Natural killer cell (primary cell): ENCODE measurements at regions not wholly inside any gene's neighbourhood (a gene's known extent, or its start where the extent isn't known, plus 50 kb on each side); places are given as distances from the start of the nearest gene placed in this dataset.

Source experiments
- ATAC-seq, 3 donors: fragments of 150-1000 bp in 2 of 3; fragments of 200-7000 bp in 1 of 3; cut with Tn5 transposase; 1 replicate in 1 of 3; 2 replicates in 2 of 3; pipeline ENCODE4 v1.10.0; 2021; ENCODE audit warnings: mild to moderate bottlenecking in 2 of 3, moderate library complexity in 2 of 3
- DNase-seq, 2 donors: peaks; one replicate each; pipeline versions ENCODE4 v3.0.0 to v3.0.0-alpha.2; 2013 to 2021; ENCODE audit warnings: mixed read lengths in 1 of 2
- H3K27ac ChIP-seq: one replicate; pipeline ENCODE4 v1.5.1; 2013; ENCODE audit warnings: mild to moderate bottlenecking, low read length
- H3K27me3 ChIP-seq: one replicate; pipeline ENCODE4 v1.6.1; 2013; ENCODE audit warnings: low read length; ENCODE audit not compliant: control insufficient read depth, insufficient read depth
- H3K36me3 ChIP-seq: one replicate; pipeline ENCODE4 v1.6.1; 2013; ENCODE audit warnings: low read length; ENCODE audit not compliant: control insufficient read depth, insufficient read depth
- H3K4me1 ChIP-seq: one replicate; pipeline ENCODE4 v1.6.1; 2013; ENCODE audit warnings: low read length; ENCODE audit not compliant: control insufficient read depth, insufficient read depth
- H3K4me3 ChIP-seq: one replicate; pipeline ENCODE4 v1.5.1; 2013; ENCODE audit warnings: low read length
- H3K9me3 ChIP-seq: one replicate; pipeline ENCODE4 v1.6.1; 2013; ENCODE audit warnings: low read length; ENCODE audit not compliant: control insufficient read depth, insufficient read depth
- H3K27ac Mint-ChIP-seq, 2 donors: one replicate each; pipeline ENCODE4 v1.8.0; 2022; ENCODE audit warnings: mild to moderate bottlenecking in 2 of 2, mixed read lengths in 2 of 2, moderate library complexity in 1 of 2
- H3K27me3 Mint-ChIP-seq, 2 donors: one replicate each; pipeline ENCODE4 v1.8.0; 2022; ENCODE audit warnings: low read depth in 2 of 2, mixed read lengths in 2 of 2
- H3K36me3 Mint-ChIP-seq: one replicate; pipeline ENCODE4 v1.8.0; 2022; ENCODE audit warnings: mixed read lengths
- H3K4me1 Mint-ChIP-seq, 2 donors: one replicate each; pipeline ENCODE4 v1.8.0; 2022; ENCODE audit warnings: mixed read lengths in 2 of 2
- H3K4me3 Mint-ChIP-seq: one replicate; pipeline ENCODE4 v1.8.0; 2022; ENCODE audit warnings: mild to moderate bottlenecking, moderate library complexity, mixed read lengths
- H3K9me3 Mint-ChIP-seq, 2 donors: one replicate each; pipeline ENCODE4 v1.8.0; 2022; ENCODE audit warnings: mixed read lengths in 2 of 2
- WGBS: methylation state at CpG from one replicate; pipeline ENCODE4 v1.1.7; 2013; ENCODE audit warnings: missing lambda C conversion rate; ENCODE audit not compliant: insufficient coverage; 5-methylcytosine and 5-hydroxymethylcytosine counted together
- intact Hi-C: fragments of 100-400 bp; cut with micrococcal nuclease; formaldehyde crosslinking; loops from one replicate; pipeline ENCODE4 v1.14.2; 2022
- TF ChIP-seq, protein P1 (sequence below): fragments of 200-600 bp; IDR thresholded peaks from one replicate; pipeline ENCODE4 v1.8.0; 2022; ENCODE audit warnings: antibody characterized with exemption

DNA sequence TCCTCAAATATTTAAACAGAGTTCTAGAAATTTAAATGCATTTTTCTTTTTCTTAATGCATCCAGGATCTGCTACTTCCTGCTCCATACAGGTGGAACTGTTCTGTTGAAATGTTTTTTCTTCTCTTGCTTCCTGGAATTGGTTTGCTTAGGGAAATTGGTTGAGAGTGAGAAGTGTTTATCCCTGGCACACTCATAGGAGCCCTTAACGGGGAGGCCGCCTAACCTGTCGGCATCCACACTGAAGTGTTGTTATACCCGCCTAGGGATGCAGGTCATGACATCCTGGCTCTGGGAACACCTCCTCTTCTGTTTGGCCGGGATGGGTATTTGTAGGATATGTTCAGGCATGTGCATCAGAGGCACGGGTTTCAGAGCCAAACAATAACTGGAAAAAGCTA, 239.7 kb downstream of the GADD45G start:
- Mint-ChIP-seq H3K27me3 (peaks cover 0 to 11% of the 10 kb centered on the region in 2 donors), H3K27ac (no peak overlapping the region), H3K9me3 (no peaks in the 10 kb centered on the region), H3K4me3 (no peak overlapping the region), H3K4me1 (no peaks in the 10 kb centered on the region), H3K36me3 (no peaks in the 10 kb centered on the region)
- H3K27me3 ChIP-seq = no peaks in the 10 kb centered on the region
- intact Hi-C loops = no loop called here
- 93% methylated on average over 5 of the region's 6 CpGs for WGBS
- H3K36me3 ChIP-seq = no peaks in the 10 kb centered on the region
- TF ChIP-seq, protein P1, sequence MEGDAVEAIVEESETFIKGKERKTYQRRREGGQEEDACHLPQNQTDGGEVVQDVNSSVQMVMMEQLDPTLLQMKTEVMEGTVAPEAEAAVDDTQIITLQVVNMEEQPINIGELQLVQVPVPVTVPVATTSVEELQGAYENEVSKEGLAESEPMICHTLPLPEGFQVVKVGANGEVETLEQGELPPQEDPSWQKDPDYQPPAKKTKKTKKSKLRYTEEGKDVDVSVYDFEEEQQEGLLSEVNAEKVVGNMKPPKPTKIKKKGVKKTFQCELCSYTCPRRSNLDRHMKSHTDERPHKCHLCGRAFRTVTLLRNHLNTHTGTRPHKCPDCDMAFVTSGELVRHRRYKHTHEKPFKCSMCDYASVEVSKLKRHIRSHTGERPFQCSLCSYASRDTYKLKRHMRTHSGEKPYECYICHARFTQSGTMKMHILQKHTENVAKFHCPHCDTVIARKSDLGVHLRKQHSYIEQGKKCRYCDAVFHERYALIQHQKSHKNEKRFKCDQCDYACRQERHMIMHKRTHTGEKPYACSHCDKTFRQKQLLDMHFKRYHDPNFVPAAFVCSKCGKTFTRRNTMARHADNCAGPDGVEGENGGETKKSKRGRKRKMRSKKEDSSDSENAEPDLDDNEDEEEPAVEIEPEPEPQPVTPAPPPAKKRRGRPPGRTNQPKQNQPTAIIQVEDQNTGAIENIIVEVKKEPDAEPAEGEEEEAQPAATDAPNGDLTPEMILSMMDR = no peak
- DNase-seq (no peak), ATAC-seq (no peak)
- H3K9me3 ChIP-seq = no peaks in the 10 kb centered on the region
- no peaks in the 10 kb centered on the region for H3K4me1 ChIP-seq
- H3K4me3 ChIP-seq = no peak overlapping the region
- no peak overlapping the region for H3K27ac ChIP-seq

DNA sequence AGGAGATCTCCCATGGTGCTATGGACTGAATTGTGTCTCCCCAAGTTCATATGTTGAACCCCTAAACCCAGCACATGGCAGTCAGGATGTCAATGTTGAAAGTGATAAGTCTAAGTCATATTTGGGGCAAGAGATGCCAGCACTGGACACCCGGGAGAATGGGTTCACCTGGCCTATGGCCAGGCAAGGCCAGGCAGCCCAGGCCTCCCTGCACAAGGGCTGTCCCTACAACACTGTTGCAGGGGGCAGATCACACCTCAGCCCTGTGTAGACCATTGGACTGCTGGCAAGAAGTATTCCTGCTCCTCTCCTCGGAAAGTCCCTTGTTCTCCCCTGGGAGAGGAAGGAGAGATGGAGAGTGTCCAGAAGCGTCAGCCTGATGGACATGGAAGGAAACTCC, 240.5 kb downstream of the GADD45G start:
- Mint-ChIP-seq H3K27ac (no peak overlapping the region), H3K9me3 (no peaks in the 10 kb centered on the region), H3K4me1 (no peaks in the 10 kb centered on the region), H3K27me3 (peaks cover 0 to 11% of the 10 kb centered on the region in 2 donors), H3K36me3 (no peaks in the 10 kb centered on the region), H3K4me3 (no peak overlapping the region)
- Histone ChIP-seq H3K4me3 (no peak overlapping the region), H3K4me1 (no peaks in the 10 kb centered on the region), H3K27me3 (no peaks in the 10 kb centered on the region), H3K27ac (no peak overlapping the region), H3K36me3 (no peaks in the 10 kb centered on the region), H3K9me3 (no peaks in the 10 kb centered on the region)
- 86% methylated on average over 3 of the region's 3 CpGs for WGBS
- TF ChIP-seq, protein P1 = no peak
- DNase-seq = no peak
- intact Hi-C loops = no loop called here
- ATAC-seq = no peak

DNA sequence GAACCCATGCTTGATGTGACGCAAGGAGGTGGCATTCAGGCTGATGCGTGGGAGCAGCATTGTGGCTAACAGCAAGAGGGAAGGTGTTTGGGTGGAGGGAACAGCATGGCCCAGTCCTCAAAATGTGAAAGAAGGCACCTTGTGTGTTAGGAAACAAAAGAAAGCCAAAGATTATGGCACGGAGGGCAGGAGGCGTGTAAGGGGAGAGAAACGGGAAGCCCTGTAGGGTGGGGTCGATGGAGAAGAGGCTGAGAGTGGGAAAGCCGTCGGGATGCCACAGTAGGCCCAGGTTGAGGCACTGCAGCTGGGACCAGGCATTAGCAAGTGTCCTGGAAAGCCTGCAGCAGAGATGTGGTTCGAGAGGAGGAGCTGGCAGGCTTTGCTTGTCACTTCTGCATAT, 241.1 kb downstream of the GADD45G start:
- Histone ChIP-seq H3K36me3 (no peaks in the 10 kb centered on the region), H3K9me3 (no peaks in the 10 kb centered on the region), H3K27me3 (no peaks in the 10 kb centered on the region), H3K4me1 (no peaks in the 10 kb centered on the region), H3K4me3 (no peak overlapping the region), H3K27ac (no peak overlapping the region)
- Mint-ChIP-seq H3K27me3 (peaks cover 5 to 11% of the 10 kb centered on the region in 2 donors), H3K9me3 (no peaks in the 10 kb centered on the region), H3K27ac (no peak overlapping the region), H3K36me3 (no peaks in the 10 kb centered on the region), H3K4me3 (no peak overlapping the region), H3K4me1 (no peaks in the 10 kb centered on the region)
- intact Hi-C loops = no loop called here
- ATAC-seq (no peak), DNase-seq (no peak)
- TF ChIP-seq, protein P1 = no peak
- 89% methylated on average over 9 of the region's 9 CpGs for WGBS
